NT2/D1 (cell line): ENCODE measurements at regions not wholly inside any gene's neighbourhood (a gene's known extent, or its start where the extent isn't known, plus 50 kb on each side); places are given as distances from the start of the nearest gene placed in this dataset.

Source experiments
- YY1 ChIP-seq: IDR thresholded peaks from 2 replicates; pipeline ENCODE4 v1.6.1; 2011; ENCODE audit not compliant: insufficient read length, insufficient read depth
- ZNF274 ChIP-seq: IDR thresholded peaks from 2 replicates; pipeline ENCODE4 v1.6.1; 2011; ENCODE audit warnings: mild to moderate bottlenecking, low read depth, low read length

GRCh38 chr10:85548034-85548433 lies 818.6 kb downstream of the GRID1 start:
- TF ChIP-seq YY1 (no peak), ZNF274 (no peak)
